Testis (tissue), 2 donors: ENCODE measurements at regions not wholly inside any gene's neighbourhood (a gene's known extent, or its start where the extent isn't known, plus 50 kb on each side); places are given as distances from the start of the nearest gene placed in this dataset.

Experiments
- POLR2A ChIP-seq: fragments of 450-650 bp; IDR thresholded peaks from one replicate; pipeline ENCODE4 v1.6.1; 2017; ENCODE audit warnings: antibody characterized with exemption, mild to moderate bottlenecking, moderate library complexity
- TF ChIP-seq, protein P1 (sequence below), 3 experiments: fragments of 450-650 bp in 2 of 3; fragments of 200-600 bp in 1 of 3; sonication (generic) in 1 of 3; IDR thresholded peaks; one replicate each; pipeline ENCODE4 v1.5.1; 2016 to 2019; ENCODE audit warnings: antibody characterized with exemption in 3 of 3, mild to moderate bottlenecking in 2 of 3, moderate library complexity in 1 of 3

DNA sequence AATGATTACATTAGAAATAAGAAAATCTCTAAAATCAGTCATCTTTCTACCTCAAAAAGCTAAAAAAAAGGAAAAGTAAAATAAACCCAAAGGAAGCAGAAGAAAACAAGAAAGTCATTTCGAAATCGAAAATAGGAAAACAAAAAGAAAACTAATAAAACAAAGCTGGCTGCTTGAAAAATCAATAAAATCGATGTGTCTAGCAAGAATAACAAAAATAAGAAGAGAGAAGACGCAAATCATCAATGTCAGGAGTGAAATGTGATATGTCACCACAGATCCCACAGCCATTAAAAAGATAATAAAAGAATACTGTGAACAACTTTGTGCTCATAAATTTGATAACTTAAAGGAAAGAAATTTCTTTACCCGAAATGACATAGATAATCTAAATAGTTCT is 218.1 kb upstream of the S1PR3 start:
- TF ChIP-seq, protein P1, sequence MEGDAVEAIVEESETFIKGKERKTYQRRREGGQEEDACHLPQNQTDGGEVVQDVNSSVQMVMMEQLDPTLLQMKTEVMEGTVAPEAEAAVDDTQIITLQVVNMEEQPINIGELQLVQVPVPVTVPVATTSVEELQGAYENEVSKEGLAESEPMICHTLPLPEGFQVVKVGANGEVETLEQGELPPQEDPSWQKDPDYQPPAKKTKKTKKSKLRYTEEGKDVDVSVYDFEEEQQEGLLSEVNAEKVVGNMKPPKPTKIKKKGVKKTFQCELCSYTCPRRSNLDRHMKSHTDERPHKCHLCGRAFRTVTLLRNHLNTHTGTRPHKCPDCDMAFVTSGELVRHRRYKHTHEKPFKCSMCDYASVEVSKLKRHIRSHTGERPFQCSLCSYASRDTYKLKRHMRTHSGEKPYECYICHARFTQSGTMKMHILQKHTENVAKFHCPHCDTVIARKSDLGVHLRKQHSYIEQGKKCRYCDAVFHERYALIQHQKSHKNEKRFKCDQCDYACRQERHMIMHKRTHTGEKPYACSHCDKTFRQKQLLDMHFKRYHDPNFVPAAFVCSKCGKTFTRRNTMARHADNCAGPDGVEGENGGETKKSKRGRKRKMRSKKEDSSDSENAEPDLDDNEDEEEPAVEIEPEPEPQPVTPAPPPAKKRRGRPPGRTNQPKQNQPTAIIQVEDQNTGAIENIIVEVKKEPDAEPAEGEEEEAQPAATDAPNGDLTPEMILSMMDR (IDR thresholded peaks at IDR 0.05) = no peak
- TF ChIP-seq POLR2A = no peak
